ENCODE measurements at regions not wholly inside any gene's neighbourhood (a gene's known extent, or its start where the extent isn't known, plus 50 kb on each side); places are given as distances from the start of the nearest gene placed in this dataset.

GRCh38 chr18:46360866-46361265 is 256.7 kb downstream of the HAUS1 start:
- no peaks in the 10 kb centered on the region for H3K9me3 ChIP-seq
- no peak overlapping the region for H3K4me3 ChIP-seq
- no peak overlapping the region for H3K27ac ChIP-seq
- no peaks in the 10 kb centered on the region for H3K27me3 ChIP-seq
- no peaks in the 10 kb centered on the region for H3K36me3 ChIP-seq
- DNase-seq, result no peak
- TF ChIP-seq CTCF (IDR thresholded peaks at IDR 0.05) (no peak), POLR2A (IDR thresholded peaks at IDR 0.05) (no peak)
- H3K4me1 ChIP-seq, result no peaks in the 10 kb centered on the region

GRCh38 chr18:46362533-46362932 is 258.3 kb downstream of the HAUS1 start:
- Histone ChIP-seq H3K27me3 (no peaks in the 10 kb centered on the region), H3K4me3 (no peak overlapping the region), H3K9me3 (no peaks in the 10 kb centered on the region), H3K4me1 (no peaks in the 10 kb centered on the region), H3K36me3 (no peaks in the 10 kb centered on the region), H3K27ac (no peak overlapping the region)
- DNase-seq, result no peak
- TF ChIP-seq CTCF (IDR thresholded peaks at IDR 0.05) (no peak), POLR2A (IDR thresholded peaks at IDR 0.05) (no peak)

GRCh38 chr18:46364048-46364447 is 259.9 kb downstream of the HAUS1 start:
- TF ChIP-seq POLR2A (IDR thresholded peaks at IDR 0.05), result no peak
- no peak for TF ChIP-seq CTCF (IDR thresholded peaks at IDR 0.05)
- DNase-seq, result no peak
- H3K27me3 ChIP-seq, result no peaks in the 10 kb centered on the region
- H3K36me3 ChIP-seq, result no peaks in the 10 kb centered on the region
- H3K4me3 ChIP-seq, result no peak overlapping the region
- no peak overlapping the region for H3K27ac ChIP-seq
- no peaks in the 10 kb centered on the region for H3K9me3 ChIP-seq
- H3K4me1 ChIP-seq, result no peaks in the 10 kb centered on the region

- H3K4me3 ChIP-seq, result no peak overlapping the region
- no peak for DNase-seq
- no peaks in the 10 kb centered on the region for H3K4me1 ChIP-seq
- no peaks in the 10 kb centered on the region for H3K27me3 ChIP-seq
- TF ChIP-seq POLR2A (IDR thresholded peaks at IDR 0.05) (no peak), CTCF (IDR thresholded peaks at IDR 0.05) (no peak)
- H3K27ac ChIP-seq, result no peak overlapping the region
- no peaks in the 10 kb centered on the region for H3K9me3 ChIP-seq
- H3K36me3 ChIP-seq, result no peaks in the 10 kb centered on the region
Observed at GRCh38 chr18:46366201-46366600, 262.0 kb downstream of the HAUS1 start.

GRCh38 chr18:46366751-46367376 is 262.7 kb downstream of the HAUS1 start:
- no peaks in the 10 kb centered on the region for H3K9me3 ChIP-seq
- H3K27ac ChIP-seq, result no peak overlapping the region
- H3K4me1 ChIP-seq, result no peaks in the 10 kb centered on the region
- TF ChIP-seq POLR2A (IDR thresholded peaks at IDR 0.05), result no peak
- TF ChIP-seq CTCF (IDR thresholded peaks at IDR 0.05), result no peak
- no peak overlapping the region for H3K4me3 ChIP-seq
- no peaks in the 10 kb centered on the region for H3K27me3 ChIP-seq
- H3K36me3 ChIP-seq, result no peaks in the 10 kb centered on the region
- DNase-seq, result no peak

GRCh38 chr18:46369323-46369722 is 265.1 kb downstream of the HAUS1 start:
- no peak for TF ChIP-seq CTCF (IDR thresholded peaks at IDR 0.05)
- Histone ChIP-seq H3K4me3 (no peak overlapping the region), H3K36me3 (no peaks in the 10 kb centered on the region), H3K4me1 (no peaks in the 10 kb centered on the region), H3K27ac (no peak overlapping the region), H3K27me3 (no peaks in the 10 kb centered on the region), H3K9me3 (no peaks in the 10 kb centered on the region)
- DNase-seq, result no peak

All from Peyer's patch (tissue), 4 donors.